K562 (cell line): ENCODE measurements at regions not wholly inside any gene's neighbourhood (a gene's known extent, or its start where the extent isn't known, plus 50 kb on each side); places are given as distances from the start of the nearest gene placed in this dataset.

Experiments used
- ATAC-seq: fragments of 200-7000 bp; cut with Tn5 transposase; 3 replicates; pipeline ENCODE4 v1.9.1; 2020; ENCODE audit warnings: moderate library complexity
- BruUV-seq: library from RNA; stranded (reverse); fragments of 400-500 nt; replicated peaks from 2 replicates; lab custom pipeline; 2021; lab: Mats Ljungman, UMichigan
- CTCF ChIA-PET: fragments of 300-600 bp; formaldehyde crosslinking; extraction: SDS; loops from one replicate; lab custom pipeline; 2021; ENCODE audit warnings: low intra/inter-chr PET ratio; lab: Yijun Ruan, JAX
- POLR2A ChIA-PET: fragments of 300-600, 350-650 bp; sonication (Branson Sonifier 250); formaldehyde crosslinking; extraction: SDS; loops from one replicate; lab custom pipeline; 2021; ENCODE audit warnings: antibody characterized with exemption, inconsistent platforms; lab: Yijun Ruan, JAX
- DNase-seq, 4 experiments: peaks; one replicate each; pipeline versions ENCODE4 v3.0.0 to v3.0.0-alpha.2; 2011 to 2018; ENCODE audit warnings: low spot score in 3 of 4, mixed read lengths in 3 of 4; ENCODE audit errors: extremely low read depth in 1 of 4
- FAIRE-seq: peaks from 2 replicates; lab custom pipeline; 2011; peaks lifted over from hg19 to GRCh38; lab: Jason Lieb, UNC
- H2AFZ ChIP-seq: 2 replicates; pipeline ENCODE4 v1.6.0; 2011; ENCODE audit warnings: low read depth, low read length, control low read depth, inconsistent platforms
- H3K27ac ChIP-seq: fragments of 200-600 bp; 3 replicates; pipeline ENCODE4 v1.8.0; 2011; ENCODE audit warnings: low read depth, mild to moderate bottlenecking, control low read depth, inconsistent platforms, low read length, moderate library complexity, mixed read lengths; ENCODE audit errors: extremely low read depth
- H3K27me3 ChIP-seq, 2 experiments: fragments of 300-600 bp in 1 of 2; 2 replicates in 1 of 2; 3 replicates in 1 of 2; pipeline versions ENCODE4 v1.6.0 to v1.8.0; 2011; ENCODE audit warnings: inconsistent platforms in 2 of 2, low read length in 2 of 2, mild to moderate bottlenecking in 1 of 2, mixed read lengths in 1 of 2, moderate library complexity in 1 of 2; ENCODE audit not compliant: control insufficient read depth in 2 of 2, insufficient read depth in 2 of 2
- H3K36me3 ChIP-seq: fragments of 300-600 bp; 3 replicates; pipeline ENCODE4 v1.8.0; 2011; ENCODE audit warnings: mild to moderate bottlenecking, low read length, inconsistent platforms; ENCODE audit not compliant: control insufficient read depth, insufficient read depth
- H3K4me1 ChIP-seq, 2 experiments: fragments of 200-600 bp in 1 of 2; replicated peaks in 1 of 2; 2 replicates in 1 of 2; 3 replicates in 1 of 2; pipeline versions ENCODE4 v1.5.1 to v1.8.0; 2011; ENCODE audit warnings: inconsistent platforms in 2 of 2, low read length in 2 of 2, mild to moderate bottlenecking in 1 of 2, mixed read lengths in 1 of 2, moderate library complexity in 1 of 2; ENCODE audit not compliant: control insufficient read depth in 2 of 2, insufficient read depth in 2 of 2
- H3K4me2 ChIP-seq: 2 replicates; pipeline ENCODE4 v1.6.1; 2011; ENCODE audit warnings: low read length, control low read depth, inconsistent platforms, mixed read lengths; ENCODE audit not compliant: insufficient read depth
- H3K4me3 ChIP-seq: fragments of 200-600 bp; sonication (generic), shearing (Covaris generic); 2 replicates; pipeline ENCODE4 v1.5.1; 2016; ENCODE audit warnings: control low read depth, inconsistent platforms
- H3K79me2 ChIP-seq: fragments of 200-600 bp; 3 replicates; pipeline ENCODE4 v1.8.0; 2011; ENCODE audit warnings: low read length, inconsistent platforms; ENCODE audit not compliant: control insufficient read depth, insufficient read depth
- H3K9ac ChIP-seq, 2 experiments: 2 replicates each; pipeline versions ENCODE4 v1.6.0 to v1.6.1; 2011; ENCODE audit warnings: low read depth in 2 of 2, low read length in 2 of 2, control low read depth in 1 of 2, inconsistent platforms in 1 of 2, mild to moderate bottlenecking in 1 of 2, mixed read lengths in 1 of 2; ENCODE audit not compliant: insufficient read depth in 1 of 2
- H3K9me1 ChIP-seq: one replicate; pipeline ENCODE4 v1.6.0; 2011; ENCODE audit warnings: inconsistent platforms, mild to moderate bottlenecking, low read length, moderate library complexity; ENCODE audit not compliant: control insufficient read depth, insufficient read depth
- H3K9me3 ChIP-seq: replicated peaks from 2 replicates; pipeline ENCODE4 v1.5.1; 2011; ENCODE audit warnings: low read depth, low read length, inconsistent platforms; ENCODE audit not compliant: control insufficient read depth, insufficient read depth
- H4K20me1 ChIP-seq: replicated peaks from 2 replicates; pipeline ENCODE4 v1.6.1; 2011; ENCODE audit warnings: low read length, inconsistent platforms, mixed read lengths; ENCODE audit not compliant: control insufficient read depth, insufficient read depth
- CGGBP1 ChIP-seq: fragments of 250-450 bp; sonication (Bioruptor Pico); IDR thresholded peaks from 2 replicates; pipeline ENCODE4 v1.9.0; 2021; ENCODE audit warnings: mild to moderate bottlenecking
- CREB3L1 ChIP-seq: fragments of 450-650 bp; IDR thresholded peaks from 2 replicates; pipeline ENCODE4 v1.6.1; 2014; ENCODE audit warnings: low read depth, mild to moderate bottlenecking, moderate library complexity, borderline replicate concordance
- ELF1 ChIP-seq: fragments of 200-800 bp; sonication (Bioruptor generic); IDR thresholded peaks from 2 replicates; pipeline ENCODE4 v1.6.1; 2016; ENCODE audit warnings: missing genetic modification characterization, missing compliant biosample characterization
- IRF2 ChIP-seq: sonication (generic); formaldehyde crosslinking; IDR thresholded peaks from 2 replicates; pipeline ENCODE4 v1.8.1; 2022; ENCODE audit warnings: mild to moderate bottlenecking, missing genetic modification reagents
- MXI1 ChIP-seq: IDR thresholded peaks from 2 replicates; pipeline ENCODE4 v1.6.1; 2011; ENCODE audit warnings: low read depth, mild to moderate bottlenecking, improper control_type of control experiment, low read length
- XRCC3 ChIP-seq: fragments of 450-650 bp; IDR thresholded peaks from 2 replicates; pipeline ENCODE4 v1.6.1; 2017; ENCODE audit warnings: mild to moderate bottlenecking, moderate library complexity
- ZNF140 ChIP-seq: fragments of 250-450 bp; sonication (Bioruptor Pico); IDR thresholded peaks from 2 replicates; pipeline ENCODE4 v1.8.0; 2021; ENCODE audit warnings: moderate library complexity, mild to moderate bottlenecking, inconsistent platforms
- ZNF146 ChIP-seq: IDR thresholded peaks from one replicate; pipeline ENCODE4 v1.6.1; 2018; ENCODE audit warnings: missing compliant biosample characterization; ENCODE audit not compliant: unreplicated experiment
- whole genome bisulfite sequencing: fragments of 100-300 bp; shearing (Covaris generic); methylation state at CpG from one replicate; pipeline ENCODE4 v1.1.6; 2016; ENCODE audit warnings: low coverage, mixed read lengths; ENCODE audit not compliant: insufficient coverage; ENCODE audit errors: missing lambda C conversion rate; 5-methylcytosine and 5-hydroxymethylcytosine counted together
- in situ Hi-C: fragments of 300-500 bp; cut with MboI; formaldehyde crosslinking; loops from 4 replicates; pipeline ENCODE4 v1.15.0; 2018; ENCODE audit warnings: inconsistent platforms, mixed read lengths
- intact Hi-C: fragments of 100-400 bp; cut with micrococcal nuclease; formaldehyde crosslinking; loops from 2 replicates; pipeline ENCODE4 v1.14.2; 2022

GRCh38 chr1:214739621-214740238 is 136.7 kb downstream of the CENPF start:
- Histone ChIP-seq H2AFZ (no peak overlapping the region), H3K9me3 (no peaks in the 10 kb centered on the region), H3K36me3 (no peaks in the 10 kb centered on the region), H3K4me3 (no peak overlapping the region), H3K27me3 (no peaks in the 10 kb centered on the region), H3K4me1 (no peaks in the 10 kb centered on the region), H4K20me1 (no peaks in the 10 kb centered on the region), H3K27ac (no peak overlapping the region), H3K9me1 (no peaks in the 10 kb centered on the region), H3K9ac (no peak overlapping the region), H3K79me2 (no peaks in the 10 kb centered on the region), H3K4me2 (no peak overlapping the region)
- no peak for ATAC-seq
- 0% methylated on average over 1 of the region's 1 CpG for WGBS
- in situ Hi-C loops = no loop called here
- intact Hi-C loops = no loop called here
- POLR2A ChIA-PET = no interaction called here
- no peak for DNase-seq
- no peak for TF ChIP-seq MXI1
- no peak for TF ChIP-seq CGGBP1 (CRISPR knock-in tag)
- TF ChIP-seq IRF2 (CRISPR knock-in tag) = no peak
- TF ChIP-seq XRCC3 = no peak
- no peak for TF ChIP-seq CREB3L1
- no peak for TF ChIP-seq ZNF140 (CRISPR knock-in tag)
- TF ChIP-seq ELF1 (tag) = no peak
- TF ChIP-seq ZNF146 (CRISPR knock-in tag) = no peak
- CTCF ChIA-PET = no interaction called here
- no TSS peak for BruUV-seq
- no peak for FAIRE-seq
